Activated T-cell treated with anti-CD3 and anti-CD28 coated beads, Interleukin-2, amount 50 U/mL, for 24 hours (primary cell): ENCODE measurements at regions not wholly inside any gene's neighbourhood (a gene's known extent, or its start where the extent isn't known, plus 50 kb on each side); places are given as distances from the start of the nearest gene placed in this dataset.
"Not testable (repeated sequence)": the region's sequence is repeated elsewhere in the genome, so short reads cannot be mapped to it uniquely, and the experiment has no call there.

Experiments
- DNase-seq: peaks from one replicate; pipeline ENCODE4 v3.0.0-alpha.2; 2020
- H3K27ac Mint-ChIP-seq: 2 replicates; pipeline ENCODE4 v1.8.0; 2020; ENCODE audit warnings: mild to moderate bottlenecking, mixed read lengths
- H3K27me3 Mint-ChIP-seq: 2 replicates; pipeline ENCODE4 v1.8.0; 2020; ENCODE audit warnings: mixed read lengths
- H3K36me3 Mint-ChIP-seq: 2 replicates; pipeline ENCODE4 v1.8.0; 2020; ENCODE audit warnings: low read depth, mixed read lengths
- H3K4me1 Mint-ChIP-seq: 2 replicates; pipeline ENCODE4 v1.8.0; 2020; ENCODE audit warnings: low read depth, mixed read lengths
- H3K4me3 Mint-ChIP-seq: 2 replicates; pipeline ENCODE4 v1.8.0; 2020; ENCODE audit warnings: mild to moderate bottlenecking, moderate library complexity, mixed read lengths
- H3K9me3 Mint-ChIP-seq: 2 replicates; pipeline ENCODE4 v1.8.0; 2020; ENCODE audit warnings: mixed read lengths

DNA sequence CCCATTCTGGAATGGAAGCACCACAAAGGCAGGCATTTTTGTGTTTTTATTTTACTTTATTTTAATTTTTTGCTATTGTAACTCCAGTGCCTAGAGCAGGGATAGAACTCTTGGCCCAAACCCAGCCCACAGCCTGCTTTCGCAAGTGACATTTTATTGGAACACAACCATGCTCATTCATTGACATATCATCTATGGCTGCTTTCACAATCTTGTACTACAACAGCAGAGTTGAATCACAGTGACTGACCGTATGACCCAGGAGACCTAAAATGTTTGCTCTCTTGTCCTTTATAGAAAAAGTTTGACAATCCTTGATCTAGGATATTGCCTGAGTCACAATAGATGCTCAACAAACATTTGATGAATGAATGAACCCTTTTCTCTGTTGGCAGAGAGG is 83.9 kb upstream of the ATP1A1 start:
- DNase-seq: no peak

DNA sequence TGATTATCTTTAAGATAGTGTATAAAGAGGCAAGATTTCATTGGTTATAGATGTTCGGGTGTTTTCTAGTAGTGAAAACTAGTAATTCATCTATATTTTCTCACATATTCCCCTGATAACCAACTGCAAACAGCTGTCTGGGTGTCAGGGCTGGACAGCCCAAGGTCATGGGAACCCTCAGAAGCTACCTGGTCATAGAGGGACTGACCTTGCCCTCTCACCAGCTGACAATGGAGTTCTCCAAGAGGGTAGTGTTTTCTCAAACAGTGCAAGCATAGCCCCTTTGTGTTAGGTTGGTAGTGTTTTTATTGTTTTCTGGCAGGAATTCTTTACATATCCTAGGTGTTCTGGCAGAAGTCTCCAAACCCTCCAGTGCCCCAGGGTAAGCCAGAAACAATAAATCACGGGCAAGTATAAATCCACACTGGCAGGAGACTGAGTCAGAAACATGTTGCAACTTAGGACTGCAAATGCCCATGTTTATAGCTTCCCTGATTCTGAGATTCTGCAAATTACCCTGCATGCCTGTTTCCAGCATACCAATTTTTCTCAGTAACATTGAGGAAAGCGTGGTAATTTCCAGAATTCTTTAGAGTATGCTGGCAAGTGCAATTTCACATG is 82.8 kb upstream of the ATP1A1 start:
- no peak overlapping the region for H3K4me3 Mint-ChIP-seq
- H3K36me3 Mint-ChIP-seq: no peaks in the 10 kb centered on the region
- no peaks in the 10 kb centered on the region for H3K9me3 Mint-ChIP-seq
- no peak overlapping the region for H3K27ac Mint-ChIP-seq
- H3K4me1 Mint-ChIP-seq: no peaks in the 10 kb centered on the region
- no peak for DNase-seq
- no peaks in the 10 kb centered on the region for H3K27me3 Mint-ChIP-seq

More for the DNA sequence above, 83.9 kb upstream of the ATP1A1 start:
- H3K4me3 Mint-ChIP-seq: no peak overlapping the region
- H3K9me3 Mint-ChIP-seq: no peaks in the 10 kb centered on the region
- H3K27me3 Mint-ChIP-seq: no peaks in the 10 kb centered on the region
- H3K36me3 Mint-ChIP-seq: no peaks in the 10 kb centered on the region
- H3K27ac Mint-ChIP-seq: no peak overlapping the region
- no peaks in the 10 kb centered on the region for H3K4me1 Mint-ChIP-seq

DNA sequence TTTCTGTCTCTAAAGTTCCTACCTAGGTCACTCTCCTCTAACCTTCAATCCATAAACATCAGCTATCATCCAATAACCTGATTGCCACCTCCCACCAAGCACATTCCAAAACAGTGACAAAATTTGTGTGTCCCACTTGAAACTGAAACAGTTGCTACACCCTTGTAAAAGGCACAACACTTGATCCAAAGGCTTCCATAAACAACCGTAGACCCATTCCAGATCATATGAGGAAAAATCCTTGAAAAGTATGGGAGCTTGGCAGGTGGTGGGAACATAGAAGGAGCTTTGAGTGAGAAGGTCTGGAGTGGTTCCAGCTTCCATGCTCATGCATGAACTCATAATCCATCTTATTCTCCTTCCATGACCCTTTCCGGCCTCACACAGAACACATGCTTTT is 82.0 kb upstream of the ATP1A1 start:
- H3K9me3 Mint-ChIP-seq: no peaks in the 10 kb centered on the region
- H3K4me1 Mint-ChIP-seq: no peaks in the 10 kb centered on the region
- H3K27ac Mint-ChIP-seq: no peak overlapping the region
- no peak for DNase-seq
- H3K27me3 Mint-ChIP-seq: no peaks in the 10 kb centered on the region
- H3K4me3 Mint-ChIP-seq: no peak overlapping the region
- no peaks in the 10 kb centered on the region for H3K36me3 Mint-ChIP-seq

DNA sequence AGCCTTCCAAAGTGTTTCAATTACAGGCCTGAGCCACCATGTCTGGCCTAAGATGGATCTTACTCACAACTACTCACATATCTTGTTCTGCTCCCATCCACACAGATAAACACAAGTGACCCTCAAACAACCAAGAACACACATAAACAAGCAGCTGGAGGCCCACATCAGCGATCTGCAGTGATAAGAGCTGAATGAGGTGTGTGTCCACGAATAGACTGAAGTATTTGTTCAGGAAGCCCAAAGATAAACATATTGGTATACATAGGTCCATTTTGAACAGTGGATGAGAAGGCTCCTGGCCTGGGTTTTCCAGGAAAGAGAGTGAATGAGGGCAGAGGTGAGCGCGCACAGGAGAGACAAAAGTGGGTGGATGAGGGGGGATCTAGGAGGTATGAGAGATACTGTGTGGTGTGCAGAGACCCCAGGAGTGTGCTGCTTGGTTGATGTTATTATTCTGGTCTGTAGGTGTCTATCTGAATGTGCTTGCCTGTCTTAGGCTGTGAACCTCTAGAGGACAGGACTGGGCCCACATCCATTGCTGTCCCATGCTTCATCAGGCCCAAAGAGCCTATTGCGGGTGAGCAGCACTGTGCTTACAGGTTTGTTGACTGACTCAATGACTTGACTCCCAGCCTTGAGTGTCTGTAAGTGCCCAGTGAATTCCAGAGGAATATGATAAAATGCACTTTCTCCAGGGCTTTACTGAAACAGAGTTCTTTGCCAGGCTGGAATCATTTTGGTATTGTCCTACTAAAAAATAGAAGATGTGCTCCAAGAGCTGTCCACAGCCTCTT is 79.9 kb upstream of the ATP1A1 start:
- H3K27ac Mint-ChIP-seq: no peak overlapping the region
- no peaks in the 10 kb centered on the region for H3K9me3 Mint-ChIP-seq
- H3K4me3 Mint-ChIP-seq: no peak overlapping the region
- no peaks in the 10 kb centered on the region for H3K36me3 Mint-ChIP-seq
- H3K27me3 Mint-ChIP-seq: no peaks in the 10 kb centered on the region
- H3K4me1 Mint-ChIP-seq: no peaks in the 10 kb centered on the region
- no peak for DNase-seq

DNA sequence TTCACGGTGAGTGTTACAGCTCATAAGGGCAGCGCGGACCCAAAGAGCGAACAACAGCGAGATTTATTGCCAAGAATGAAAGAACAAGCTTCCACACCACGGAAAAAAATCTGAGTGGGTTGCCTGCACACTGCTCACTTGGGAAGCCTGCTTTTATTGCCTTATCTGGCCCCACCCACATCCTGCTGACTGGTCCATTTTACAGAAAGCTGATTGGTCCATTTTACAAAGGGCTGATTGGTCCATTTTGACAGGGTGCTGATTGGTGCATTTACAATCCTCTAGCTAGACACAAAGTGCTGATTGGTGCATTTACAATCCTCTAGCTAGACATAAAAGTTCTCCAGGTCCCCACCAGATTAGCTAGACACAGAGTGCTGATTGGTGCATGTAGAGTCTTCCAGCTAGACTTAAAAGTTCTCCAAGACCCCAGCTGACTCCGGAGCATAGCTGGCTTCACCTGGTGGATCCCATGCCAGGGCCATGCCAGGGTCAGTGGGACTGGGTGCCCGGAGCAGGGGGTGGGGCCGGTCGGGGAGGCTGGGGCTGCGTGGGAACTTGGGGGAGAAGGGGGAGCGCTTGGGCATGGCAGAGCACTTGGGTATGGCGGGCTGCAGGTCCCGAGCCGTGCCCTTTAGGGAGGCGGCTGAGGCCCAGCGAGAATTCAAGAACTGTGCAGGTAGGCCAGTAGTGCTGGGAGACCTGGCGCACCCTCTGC is 75.4 kb upstream of the ATP1A1 start:
- Mint-ChIP-seq H3K36me3 (no peaks in the 10 kb centered on the region), H3K9me3 (no peaks in the 10 kb centered on the region), H3K27me3 (no peaks in the 10 kb centered on the region), H3K27ac (no peak overlapping the region), H3K4me1 (peaks cover 3% of the 10 kb centered on the region), H3K4me3 (no peak overlapping the region)
- DNase-seq: no peak

DNA sequence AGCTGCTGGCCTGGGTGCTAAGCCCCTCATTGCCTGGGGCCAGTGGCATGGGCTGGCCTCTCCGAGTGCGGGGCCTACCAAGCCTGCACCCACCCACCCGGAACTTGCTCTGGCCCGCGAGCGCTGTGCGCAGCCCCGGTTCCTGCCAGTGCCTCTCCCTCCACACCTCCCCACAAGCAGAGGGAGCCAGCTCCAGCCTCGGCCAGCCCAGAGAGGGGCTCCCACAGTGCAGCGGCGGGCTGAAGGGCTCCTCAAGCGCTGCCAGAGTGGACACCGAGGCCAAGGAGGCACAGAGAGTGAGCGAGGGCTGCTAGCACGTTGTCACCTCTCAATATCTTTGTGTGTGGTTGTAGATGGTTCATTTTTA is 74.8 kb upstream of the ATP1A1 start:
- DNase-seq, H3K27ac Mint-ChIP-seq, H3K4me1 Mint-ChIP-seq, H3K9me3 Mint-ChIP-seq, H3K36me3 Mint-ChIP-seq, H3K4me3 Mint-ChIP-seq, H3K27me3 Mint-ChIP-seq: not testable (repeated sequence)

DNA sequence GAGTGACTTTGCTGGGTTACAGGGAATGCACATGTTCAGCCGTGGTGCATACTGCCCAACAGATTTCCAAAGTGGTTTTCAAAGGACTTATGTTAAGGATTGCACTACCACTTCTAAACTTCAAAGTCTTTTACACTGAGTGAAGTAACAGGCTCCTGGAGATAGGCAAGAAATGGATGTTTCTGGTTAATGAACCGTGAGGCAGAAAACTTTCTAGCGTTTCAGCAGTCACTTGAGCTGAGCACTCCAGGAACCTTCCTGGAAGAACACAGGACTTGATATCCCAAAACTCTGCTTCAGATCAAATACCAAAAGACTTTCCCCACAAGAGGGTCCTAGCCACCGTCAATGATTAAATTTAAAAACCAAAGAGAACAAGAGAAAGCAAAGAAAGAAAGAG is 74.3 kb upstream of the ATP1A1 start:
- no peak for DNase-seq
- Mint-ChIP-seq H3K9me3 (no peaks in the 10 kb centered on the region), H3K27me3 (no peaks in the 10 kb centered on the region), H3K27ac (no peak overlapping the region), H3K4me3 (no peak overlapping the region), H3K4me1 (peaks cover 3% of the 10 kb centered on the region), H3K36me3 (no peaks in the 10 kb centered on the region)

DNA sequence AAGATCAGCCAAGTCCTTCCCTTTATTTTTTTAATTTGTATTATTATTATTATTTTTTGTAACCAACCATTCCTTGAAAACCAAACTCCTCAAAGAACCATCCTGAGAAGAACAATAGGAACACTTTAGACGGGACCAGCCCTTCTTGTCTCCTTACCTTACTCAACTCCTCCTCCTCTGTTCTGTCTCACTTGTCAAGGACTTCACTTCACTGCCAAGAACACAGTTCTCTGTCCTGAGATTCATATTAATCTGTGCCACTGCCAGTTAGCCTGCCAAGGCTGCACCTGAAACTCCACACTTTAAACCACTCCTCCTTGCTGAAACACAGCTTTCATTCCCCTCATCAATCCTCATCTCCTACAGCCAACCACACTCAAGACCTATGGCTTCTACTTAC is 73.8 kb upstream of the ATP1A1 start:
- Mint-ChIP-seq H3K4me3 (no peak overlapping the region), H3K9me3 (no peaks in the 10 kb centered on the region), H3K27ac (no peak overlapping the region), H3K36me3 (no peaks in the 10 kb centered on the region), H3K4me1 (peaks cover 3% of the 10 kb centered on the region), H3K27me3 (no peaks in the 10 kb centered on the region)
- DNase-seq: no peak

DNA sequence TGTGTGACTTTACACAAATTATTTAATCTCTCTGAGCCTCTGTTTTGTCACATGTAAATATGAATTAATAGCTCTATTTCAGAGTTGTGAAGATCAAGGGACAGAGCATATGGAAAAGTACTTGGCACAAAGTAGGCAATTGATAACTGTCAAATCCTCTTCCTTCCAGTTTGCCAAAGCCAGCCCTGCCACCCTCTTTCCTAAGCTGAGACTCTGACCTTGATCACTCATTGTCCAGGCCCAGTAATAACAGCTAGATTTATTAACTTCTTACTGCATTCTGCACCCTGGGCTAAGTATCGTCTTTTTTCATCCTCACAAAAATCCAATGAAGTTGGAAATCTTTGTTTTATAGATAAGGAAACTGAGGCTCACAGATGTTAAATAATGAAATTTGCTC is 70.8 kb upstream of the ATP1A1 start:
- Mint-ChIP-seq H3K27me3 (no peaks in the 10 kb centered on the region), H3K27ac (no peak overlapping the region), H3K9me3 (no peaks in the 10 kb centered on the region), H3K4me1 (peaks cover 3% of the 10 kb centered on the region), H3K36me3 (no peaks in the 10 kb centered on the region), H3K4me3 (no peak overlapping the region)
- no peak for DNase-seq

DNA sequence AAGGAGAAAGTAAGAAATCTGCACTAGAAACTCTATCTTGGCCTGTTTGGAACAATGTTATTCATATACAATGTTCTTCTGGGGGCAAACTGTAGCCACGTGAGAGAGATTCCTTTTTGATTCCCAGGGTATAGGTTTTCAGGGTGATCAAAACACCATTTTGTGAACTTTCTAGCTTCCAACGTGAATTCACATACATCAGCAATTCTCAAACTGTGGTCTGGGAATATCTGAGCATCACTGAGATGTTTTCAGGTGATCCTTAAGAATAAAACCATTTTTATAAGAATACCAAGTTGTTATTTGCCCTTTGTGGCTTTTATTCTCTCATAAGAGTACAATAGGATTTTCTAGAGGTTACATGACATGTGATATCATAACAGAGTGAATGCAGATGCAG is 66.9 kb upstream of the ATP1A1 start:
- H3K4me3 Mint-ChIP-seq: no peak overlapping the region
- no peak for DNase-seq
- H3K9me3 Mint-ChIP-seq: no peaks in the 10 kb centered on the region
- no peaks in the 10 kb centered on the region for H3K27me3 Mint-ChIP-seq
- H3K27ac Mint-ChIP-seq: no peak overlapping the region
- H3K4me1 Mint-ChIP-seq: peaks cover 14% of the 10 kb centered on the region
- no peaks in the 10 kb centered on the region for H3K36me3 Mint-ChIP-seq

DNA sequence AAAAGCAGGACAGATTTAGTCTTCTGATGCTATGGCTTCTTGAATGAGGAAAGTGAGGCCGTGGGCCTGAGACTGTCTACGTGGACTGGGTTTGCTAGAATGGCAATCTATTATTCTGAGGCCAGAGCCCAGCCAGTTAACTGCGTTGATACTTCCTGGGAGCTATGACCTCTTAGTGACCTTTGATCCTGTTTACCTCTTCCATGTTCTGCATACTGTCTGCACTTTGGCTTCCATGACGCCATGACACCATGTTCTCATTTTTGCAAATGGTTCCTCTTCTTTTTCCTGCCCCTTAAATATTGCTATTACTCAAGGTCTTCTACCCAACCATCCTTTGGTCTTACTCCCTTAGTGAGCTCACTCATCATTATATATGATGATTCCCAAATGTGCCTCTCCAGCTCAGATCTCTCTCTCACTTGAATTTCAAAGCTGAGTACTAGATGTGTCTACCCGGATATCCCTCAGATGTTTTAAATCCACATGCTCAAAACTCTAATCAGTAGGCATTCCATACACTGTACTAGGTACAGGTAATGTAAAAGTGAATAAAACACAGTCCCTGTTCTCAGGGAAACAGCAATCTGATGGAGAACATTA is 66.1 kb upstream of the ATP1A1 start:
- Mint-ChIP-seq H3K9me3 (no peaks in the 10 kb centered on the region), H3K4me1 (peaks cover 14% of the 10 kb centered on the region), H3K4me3 (no peak overlapping the region), H3K27me3 (no peaks in the 10 kb centered on the region), H3K36me3 (no peaks in the 10 kb centered on the region), H3K27ac (no peak overlapping the region)
- DNase-seq: no peak

DNA sequence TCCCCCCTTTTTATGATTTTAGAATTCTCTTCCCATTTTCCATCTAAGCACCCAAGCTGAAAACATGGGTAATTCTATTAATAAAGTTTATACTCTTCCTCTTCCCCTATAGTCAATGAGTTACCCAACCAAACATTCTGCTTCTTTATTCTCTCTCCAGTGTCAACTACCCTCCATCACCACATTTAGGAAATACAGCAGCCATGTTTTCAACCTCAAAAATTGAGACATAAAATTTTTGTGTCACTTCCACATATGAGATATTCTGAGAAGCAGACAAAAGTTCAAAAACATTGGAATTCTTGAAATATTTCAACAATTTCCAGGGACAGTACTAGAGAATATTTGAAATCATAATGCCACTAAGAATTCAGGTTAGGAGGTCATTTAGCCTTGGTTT is 64.8 kb upstream of the ATP1A1 start:
- no peak for DNase-seq
- H3K27ac Mint-ChIP-seq: no peak overlapping the region
- peaks cover 20% of the 10 kb centered on the region for H3K4me1 Mint-ChIP-seq
- H3K4me3 Mint-ChIP-seq: no peak overlapping the region
- no peaks in the 10 kb centered on the region for H3K36me3 Mint-ChIP-seq
- H3K9me3 Mint-ChIP-seq: no peaks in the 10 kb centered on the region
- no peaks in the 10 kb centered on the region for H3K27me3 Mint-ChIP-seq

DNA sequence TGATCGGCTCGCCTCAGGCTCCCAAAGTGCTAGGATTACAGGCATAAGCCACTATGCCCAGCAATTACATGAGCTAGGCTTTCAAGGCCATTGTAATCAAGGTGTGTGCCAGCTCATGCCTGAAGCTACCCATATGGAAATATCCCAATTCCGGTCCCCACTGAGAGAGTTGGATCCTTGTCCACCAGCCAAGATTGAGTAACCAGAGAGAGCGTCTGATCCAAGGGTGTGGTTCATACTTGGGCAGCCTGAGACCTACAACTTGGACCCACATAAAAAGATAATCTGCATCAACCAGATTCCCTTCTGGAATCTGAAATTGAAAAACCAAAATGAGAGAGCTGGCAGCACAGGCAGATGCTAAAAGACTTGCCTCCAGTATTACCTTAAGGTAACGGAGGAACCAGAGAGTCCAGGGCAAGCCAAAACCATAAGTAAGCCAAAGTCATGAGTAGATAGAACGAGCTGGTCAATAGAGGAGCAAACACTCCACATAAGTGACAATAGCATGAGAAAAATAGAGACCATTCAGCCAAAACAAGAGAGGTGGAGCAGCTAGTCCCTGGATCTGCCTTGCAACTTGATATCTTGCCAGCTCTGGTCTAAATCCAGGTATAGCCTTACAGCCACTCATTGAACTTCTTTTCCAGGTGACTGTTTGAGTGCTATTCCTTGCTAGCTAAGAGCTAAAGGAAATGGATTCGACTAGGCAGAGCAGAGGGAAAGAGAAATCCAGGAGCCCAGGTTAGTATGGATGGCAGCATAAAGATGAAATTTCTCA is 63.8 kb upstream of the ATP1A1 start:
- Mint-ChIP-seq H3K9me3 (no peaks in the 10 kb centered on the region), H3K27me3 (no peaks in the 10 kb centered on the region), H3K4me1 (peaks cover 20% of the 10 kb centered on the region), H3K4me3 (no peak overlapping the region), H3K36me3 (no peaks in the 10 kb centered on the region), H3K27ac (no peak overlapping the region)
- DNase-seq: no peak

DNA sequence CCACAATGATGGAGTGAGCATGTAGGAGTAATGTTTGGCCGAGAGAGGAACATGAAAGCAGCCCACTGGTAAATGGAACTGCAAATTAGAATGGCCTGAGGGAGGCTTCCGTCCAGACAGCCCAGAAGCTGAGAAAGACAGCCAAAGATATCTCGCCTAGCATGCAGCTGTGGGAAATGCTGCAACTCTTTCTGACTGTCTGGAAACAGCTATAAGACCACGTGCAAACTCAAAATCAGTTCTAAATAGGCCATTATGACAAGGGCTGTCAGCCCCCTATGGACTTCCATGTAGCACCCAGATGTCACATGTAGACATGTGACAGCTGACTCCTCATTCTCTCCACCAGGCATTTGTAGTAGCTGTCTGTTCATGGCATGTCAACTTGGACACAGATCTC is 62.9 kb upstream of the ATP1A1 start:
- peaks cover 20% of the 10 kb centered on the region for H3K4me1 Mint-ChIP-seq
- no peaks in the 10 kb centered on the region for H3K36me3 Mint-ChIP-seq
- no peaks in the 10 kb centered on the region for H3K9me3 Mint-ChIP-seq
- no peak for DNase-seq
- H3K4me3 Mint-ChIP-seq: no peak overlapping the region
- no peaks in the 10 kb centered on the region for H3K27me3 Mint-ChIP-seq
- H3K27ac Mint-ChIP-seq: no peak overlapping the region
